ENCODE measurements at regions not wholly inside any gene's neighbourhood (a gene's known extent, or its start where the extent isn't known, plus 50 kb on each side); places are given as distances from the start of the nearest gene placed in this dataset.

- Histone ChIP-seq H3K4me2 (ENCODE audit: low read length) (no peak overlapping the region), H3K27me3 (ENCODE audit: insufficient read depth, low read length) (no peaks in the 10 kb centered on the region), H3K36me3 (ENCODE audit: insufficient read depth, low read length) (no peaks in the 10 kb centered on the region), H3K27ac (ENCODE audit: low read depth, low read length) (no peak overlapping the region), H3K4me3 (ENCODE audit: insufficient read depth, low read depth, low read length) (no peak overlapping the region), H3K4me1 (ENCODE audit: insufficient read depth, low read length) (no peaks in the 10 kb centered on the region), H4K20me1 (ENCODE audit: insufficient read depth, low read length) (no peaks in the 10 kb centered on the region), H3K9ac (ENCODE audit: low read length) (no peak overlapping the region), H2AFZ (ENCODE audit: low read depth, low read length) (no peak overlapping the region), H3K9me3 (ENCODE audit: insufficient read depth, low read depth, low read length) (no peaks in the 10 kb centered on the region), H3K79me2 (ENCODE audit: insufficient read depth, low read length) (no peaks in the 10 kb centered on the region)
- H3K4me3 Mint-ChIP-seq (ENCODE audit: unreplicated experiment) = no peak overlapping the region
- DNase-seq (ENCODE audit: low read depth) (no peak), FAIRE-seq (no peak)
- TF ChIP-seq EZH2 (IDR thresholded peaks at IDR 0.05; ENCODE audit: insufficient read depth, low read length) (no peak), CTCF (IDR thresholded peaks at IDR 0.05; ENCODE audit: insufficient read depth, low read depth, low read length) (no peak)
- H3K4me1 Mint-ChIP-seq (ENCODE audit: low read depth, unreplicated experiment) = no peaks in the 10 kb centered on the region
- H3K9me3 Mint-ChIP-seq (ENCODE audit: unreplicated experiment) = no peaks in the 10 kb centered on the region
- H3K36me3 Mint-ChIP-seq (ENCODE audit: low read depth, unreplicated experiment) = no peaks in the 10 kb centered on the region
- no peak overlapping the region for H3K27ac Mint-ChIP-seq (ENCODE audit: unreplicated experiment)
- no peaks in the 10 kb centered on the region for H3K27me3 Mint-ChIP-seq (ENCODE audit: low read depth, unreplicated experiment)
Observed at GRCh38 chr21:28654406-28654805, 338.3 kb downstream of the LTN1 start.

DNA sequence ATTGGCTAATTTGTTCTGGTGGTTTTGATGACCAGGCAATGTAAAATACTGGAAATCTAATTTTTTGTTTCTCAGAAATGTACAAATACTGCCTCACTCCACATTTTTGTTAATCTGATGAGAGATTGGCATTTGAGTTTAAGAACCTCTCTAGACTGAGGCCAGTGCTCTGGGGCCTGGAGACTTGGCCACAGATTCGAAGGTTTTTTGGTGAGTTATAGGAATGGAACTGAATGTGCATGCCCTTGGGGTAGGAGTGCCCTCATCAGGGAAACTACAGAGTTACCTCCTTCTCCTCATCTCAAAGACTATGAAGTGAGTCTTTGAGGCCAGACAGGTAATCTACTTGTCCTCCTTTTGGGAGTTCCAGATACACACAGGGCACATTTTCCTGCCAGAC lies 347.9 kb downstream of the LTN1 start:
- no peak overlapping the region for H3K4me3 ChIP-seq (ENCODE audit: insufficient read depth, low read depth, low read length)
- no peak overlapping the region for H3K27ac Mint-ChIP-seq (ENCODE audit: unreplicated experiment)
- no peaks in the 10 kb centered on the region for H3K4me1 ChIP-seq (ENCODE audit: insufficient read depth, low read length)
- no peaks in the 10 kb centered on the region for H3K4me1 Mint-ChIP-seq (ENCODE audit: low read depth, unreplicated experiment)
- no peak overlapping the region for H3K4me2 ChIP-seq (ENCODE audit: low read length)
- no peak overlapping the region for H3K9ac ChIP-seq (ENCODE audit: low read length)
- no peak overlapping the region for H2AFZ ChIP-seq (ENCODE audit: low read depth, low read length)
- FAIRE-seq = no peak
- TF ChIP-seq EZH2 (IDR thresholded peaks at IDR 0.05; ENCODE audit: insufficient read depth, low read length) (no peak), CTCF (IDR thresholded peaks at IDR 0.05; ENCODE audit: insufficient read depth, low read depth, low read length) (no peak)
- no peaks in the 10 kb centered on the region for H3K36me3 ChIP-seq (ENCODE audit: insufficient read depth, low read length)
- no peaks in the 10 kb centered on the region for H3K36me3 Mint-ChIP-seq (ENCODE audit: low read depth, unreplicated experiment)
- no peak for DNase-seq (ENCODE audit: low read depth)
- no peaks in the 10 kb centered on the region for H3K79me2 ChIP-seq (ENCODE audit: insufficient read depth, low read length)
- H3K9me3 Mint-ChIP-seq (ENCODE audit: unreplicated experiment) = peaks cover 2% of the 10 kb centered on the region
- no peaks in the 10 kb centered on the region for H3K27me3 Mint-ChIP-seq (ENCODE audit: low read depth, unreplicated experiment)
- H3K27me3 ChIP-seq (ENCODE audit: insufficient read depth, low read length) = no peaks in the 10 kb centered on the region
- no peaks in the 10 kb centered on the region for H4K20me1 ChIP-seq (ENCODE audit: insufficient read depth, low read length)
- no peak overlapping the region for H3K4me3 Mint-ChIP-seq (ENCODE audit: unreplicated experiment)
- H3K9me3 ChIP-seq (ENCODE audit: insufficient read depth, low read depth, low read length) = no peaks in the 10 kb centered on the region
- H3K27ac ChIP-seq (ENCODE audit: low read depth, low read length) = no peak overlapping the region

- Histone ChIP-seq H3K36me3 (ENCODE audit: insufficient read depth, low read length) (no peaks in the 10 kb centered on the region), H3K9me3 (ENCODE audit: insufficient read depth, low read depth, low read length) (no peaks in the 10 kb centered on the region), H3K4me2 (ENCODE audit: low read length) (no peak overlapping the region), H3K27me3 (ENCODE audit: insufficient read depth, low read length) (no peaks in the 10 kb centered on the region), H2AFZ (ENCODE audit: low read depth, low read length) (no peak overlapping the region), H4K20me1 (ENCODE audit: insufficient read depth, low read length) (no peaks in the 10 kb centered on the region), H3K27ac (ENCODE audit: low read depth, low read length) (no peak overlapping the region), H3K4me1 (ENCODE audit: insufficient read depth, low read length) (no peaks in the 10 kb centered on the region), H3K4me3 (ENCODE audit: insufficient read depth, low read depth, low read length) (no peak overlapping the region), H3K79me2 (ENCODE audit: insufficient read depth, low read length) (no peaks in the 10 kb centered on the region), H3K9ac (ENCODE audit: low read length) (no peak overlapping the region)
- no peak for DNase-seq (ENCODE audit: low read depth)
- no peak for TF ChIP-seq EZH2 (IDR thresholded peaks at IDR 0.05; ENCODE audit: insufficient read depth, low read length)
- no peak for TF ChIP-seq CTCF (IDR thresholded peaks at IDR 0.05; ENCODE audit: insufficient read depth, low read depth, low read length)
- no peak overlapping the region for H3K27ac Mint-ChIP-seq (ENCODE audit: unreplicated experiment)
- FAIRE-seq = no peak
- no peaks in the 10 kb centered on the region for H3K27me3 Mint-ChIP-seq (ENCODE audit: low read depth, unreplicated experiment)
- H3K36me3 Mint-ChIP-seq (ENCODE audit: low read depth, unreplicated experiment) = no peaks in the 10 kb centered on the region
- peaks cover 3% of the 10 kb centered on the region for H3K9me3 Mint-ChIP-seq (ENCODE audit: unreplicated experiment)
- H3K4me1 Mint-ChIP-seq (ENCODE audit: low read depth, unreplicated experiment) = no peaks in the 10 kb centered on the region
- no peak overlapping the region for H3K4me3 Mint-ChIP-seq (ENCODE audit: unreplicated experiment)
Observed at GRCh38 chr21:28642891-28643290, 349.8 kb downstream of the LTN1 start.
